ENCODE measurements at regions not wholly inside any gene's neighbourhood (a gene's known extent, or its start where the extent isn't known, plus 50 kb on each side); places are given as distances from the start of the nearest gene placed in this dataset.

DNA sequence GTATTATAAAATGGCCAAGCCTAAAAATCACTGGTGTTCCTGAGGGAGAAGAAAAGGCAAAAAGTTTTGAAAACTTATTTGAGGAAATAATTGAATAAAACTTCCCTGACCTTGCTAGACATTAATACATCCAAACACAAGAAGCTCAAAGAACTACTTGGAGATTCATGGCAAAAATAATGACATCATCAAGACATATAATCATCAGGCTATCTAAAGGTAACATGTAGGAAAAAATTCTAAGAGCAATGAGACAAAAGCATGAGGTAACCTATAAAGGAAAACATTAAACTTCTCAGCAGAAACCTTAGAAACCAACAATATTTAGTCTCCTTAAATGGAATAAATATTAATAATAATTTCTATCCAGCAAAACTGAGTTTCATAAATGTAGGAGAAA is 887.6 kb downstream of the PCDH19 start:
- ChIA-PET POLR2A (ENCODE audit: low non-redundant PET) (no interaction called here), CTCF (no interaction called here)
- BruUV-seq (replicated peaks) = no TSS peak
- Histone ChIP-seq H3K27ac (ENCODE audit: low read depth, low read length, poor library complexity, severe bottlenecking) (no peak overlapping the region), H3K9me3 (ENCODE audit: low read depth, low read length, poor library complexity, severe bottlenecking) (no peaks in the 10 kb centered on the region), H3K36me3 (ENCODE audit: insufficient read depth, low read length, poor library complexity, severe bottlenecking) (no peaks in the 10 kb centered on the region), H3K27me3 (replicated peaks; ENCODE audit: insufficient read depth, low read depth, low read length, poor library complexity) (no peaks in the 10 kb centered on the region), H3K4me1 (ENCODE audit: insufficient read depth, low read length, poor library complexity, severe bottlenecking) (no peaks in the 10 kb centered on the region), H3K4me3 (ENCODE audit: low read depth, low read length, poor library complexity, severe bottlenecking) (no peak overlapping the region)
- intact Hi-C loops (cut with micrococcal nuclease; ENCODE audit: unreplicated experiment) = no loop called here
- no peak for DNase-seq (ENCODE audit: low spot score)
- TF ChIP-seq EZH2 (IDR thresholded peaks at IDR 0.05; ENCODE audit: borderline replicate concordance, low read depth, low read length, poor library complexity, severe bottlenecking) = no peak
- TF ChIP-seq, protein P1, sequence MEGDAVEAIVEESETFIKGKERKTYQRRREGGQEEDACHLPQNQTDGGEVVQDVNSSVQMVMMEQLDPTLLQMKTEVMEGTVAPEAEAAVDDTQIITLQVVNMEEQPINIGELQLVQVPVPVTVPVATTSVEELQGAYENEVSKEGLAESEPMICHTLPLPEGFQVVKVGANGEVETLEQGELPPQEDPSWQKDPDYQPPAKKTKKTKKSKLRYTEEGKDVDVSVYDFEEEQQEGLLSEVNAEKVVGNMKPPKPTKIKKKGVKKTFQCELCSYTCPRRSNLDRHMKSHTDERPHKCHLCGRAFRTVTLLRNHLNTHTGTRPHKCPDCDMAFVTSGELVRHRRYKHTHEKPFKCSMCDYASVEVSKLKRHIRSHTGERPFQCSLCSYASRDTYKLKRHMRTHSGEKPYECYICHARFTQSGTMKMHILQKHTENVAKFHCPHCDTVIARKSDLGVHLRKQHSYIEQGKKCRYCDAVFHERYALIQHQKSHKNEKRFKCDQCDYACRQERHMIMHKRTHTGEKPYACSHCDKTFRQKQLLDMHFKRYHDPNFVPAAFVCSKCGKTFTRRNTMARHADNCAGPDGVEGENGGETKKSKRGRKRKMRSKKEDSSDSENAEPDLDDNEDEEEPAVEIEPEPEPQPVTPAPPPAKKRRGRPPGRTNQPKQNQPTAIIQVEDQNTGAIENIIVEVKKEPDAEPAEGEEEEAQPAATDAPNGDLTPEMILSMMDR (conservative IDR thresholded peaks at IDR 0.05; ENCODE audit: low read depth, low read length) = no peak

DNA sequence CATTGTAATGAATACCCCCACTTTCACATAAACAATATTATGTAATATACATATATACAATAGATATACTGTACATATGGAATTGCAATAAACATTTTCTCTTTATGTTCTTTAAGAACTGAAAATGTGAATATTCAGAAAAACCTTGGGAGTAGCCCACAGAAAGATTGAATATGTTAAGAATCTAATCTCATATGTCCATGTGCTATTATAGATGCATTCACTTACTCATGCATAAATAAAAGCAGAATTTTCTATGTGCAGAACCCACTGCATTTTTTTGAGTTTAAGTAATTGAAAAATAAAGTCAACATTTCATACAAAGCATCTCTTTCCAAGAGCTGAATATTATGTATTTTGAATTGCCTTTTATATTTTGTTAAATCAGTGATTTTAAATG is 902.3 kb downstream of the PCDH19 start:
- CTCF ChIA-PET = no interaction called here
- POLR2A ChIA-PET (ENCODE audit: low non-redundant PET) = no interaction called here
- no peak for TF ChIP-seq EZH2 (IDR thresholded peaks at IDR 0.05; ENCODE audit: borderline replicate concordance, low read depth, low read length, poor library complexity, severe bottlenecking)
- TF ChIP-seq, protein P1 (conservative IDR thresholded peaks at IDR 0.05; ENCODE audit: low read depth, low read length) = no peak
- Histone ChIP-seq H3K9me3 (ENCODE audit: low read depth, low read length, poor library complexity, severe bottlenecking) (no peaks in the 10 kb centered on the region), H3K4me3 (ENCODE audit: low read depth, low read length, poor library complexity, severe bottlenecking) (no peak overlapping the region), H3K27me3 (replicated peaks; ENCODE audit: insufficient read depth, low read depth, low read length, poor library complexity) (no peaks in the 10 kb centered on the region), H3K4me1 (ENCODE audit: insufficient read depth, low read length, poor library complexity, severe bottlenecking) (no peaks in the 10 kb centered on the region), H3K27ac (ENCODE audit: low read depth, low read length, poor library complexity, severe bottlenecking) (no peak overlapping the region), H3K36me3 (ENCODE audit: insufficient read depth, low read length, poor library complexity, severe bottlenecking) (no peaks in the 10 kb centered on the region)
- intact Hi-C loops (cut with micrococcal nuclease; ENCODE audit: unreplicated experiment) = no loop called here
- DNase-seq (ENCODE audit: low spot score) = no peak
- no TSS peak for BruUV-seq (replicated peaks)

DNA sequence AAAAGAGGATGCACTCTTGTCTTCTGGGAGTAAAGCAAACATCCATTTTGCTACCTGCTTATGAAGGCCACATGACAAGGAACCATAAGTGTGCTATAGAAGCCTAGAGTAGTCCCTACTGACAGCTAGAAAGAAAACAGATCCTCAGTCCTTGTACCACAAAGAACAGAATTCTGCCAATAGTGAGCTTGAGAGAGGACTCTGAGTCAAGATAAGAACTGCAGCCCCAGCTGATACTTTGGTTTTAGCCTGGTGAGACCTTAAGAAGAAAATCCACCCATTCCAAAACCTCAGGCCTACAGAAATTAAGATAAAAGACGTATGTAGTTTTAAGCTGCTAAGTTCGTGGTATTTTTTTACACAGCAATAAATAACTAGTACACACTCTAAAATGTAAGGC is 914.6 kb downstream of the PCDH19 start:
- intact Hi-C loops (cut with micrococcal nuclease; ENCODE audit: unreplicated experiment) = no loop called here
- Histone ChIP-seq H3K36me3 (ENCODE audit: insufficient read depth, low read length, poor library complexity, severe bottlenecking) (no peaks in the 10 kb centered on the region), H3K27me3 (replicated peaks; ENCODE audit: insufficient read depth, low read depth, low read length, poor library complexity) (no peaks in the 10 kb centered on the region), H3K9me3 (ENCODE audit: low read depth, low read length, poor library complexity, severe bottlenecking) (peaks cover 28% of the 10 kb centered on the region), H3K4me3 (ENCODE audit: low read depth, low read length, poor library complexity, severe bottlenecking) (no peak overlapping the region), H3K27ac (ENCODE audit: low read depth, low read length, poor library complexity, severe bottlenecking) (no peak overlapping the region), H3K4me1 (ENCODE audit: insufficient read depth, low read length, poor library complexity, severe bottlenecking) (no peaks in the 10 kb centered on the region)
- CTCF ChIA-PET = no interaction called here
- no peak for TF ChIP-seq EZH2 (IDR thresholded peaks at IDR 0.05; ENCODE audit: borderline replicate concordance, low read depth, low read length, poor library complexity, severe bottlenecking)
- TF ChIP-seq, protein P1 (conservative IDR thresholded peaks at IDR 0.05; ENCODE audit: low read depth, low read length) = no peak
- DNase-seq (ENCODE audit: low spot score) = no peak
- POLR2A ChIA-PET (ENCODE audit: low non-redundant PET) = no interaction called here
- no TSS peak for BruUV-seq (replicated peaks)

Data from A673 (cell line).